ENCODE measurements at regions not wholly inside any gene's neighbourhood (a gene's known extent, or its start where the extent isn't known, plus 50 kb on each side); places are given as distances from the start of the nearest gene placed in this dataset.
A peak's percentile ranks its signal among the peaks of the same experiment; 100 is the strongest.

DNA sequence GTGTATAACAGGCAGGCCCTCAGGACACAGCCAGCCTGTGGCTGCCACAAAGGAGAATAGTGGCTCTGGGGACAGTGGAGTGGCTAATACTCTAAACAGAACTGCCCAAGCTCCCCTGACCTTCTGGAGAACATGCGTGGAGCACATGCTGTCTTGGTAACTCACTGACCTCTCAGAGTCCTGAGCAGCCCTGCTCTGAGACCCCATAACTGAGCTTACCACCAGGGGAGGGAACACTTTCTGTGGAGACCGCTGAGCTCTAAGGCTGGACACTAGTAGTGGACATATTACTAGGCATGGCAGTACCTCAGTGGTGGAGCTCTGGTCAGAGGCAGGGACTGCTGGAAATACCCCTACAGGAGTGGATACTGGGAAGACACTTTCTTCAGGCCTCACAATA is 60.2 kb upstream of the SPTLC1 start:
- no peaks in the 10 kb centered on the region for H3K36me3 ChIP-seq
- TF ChIP-seq, protein P1, sequence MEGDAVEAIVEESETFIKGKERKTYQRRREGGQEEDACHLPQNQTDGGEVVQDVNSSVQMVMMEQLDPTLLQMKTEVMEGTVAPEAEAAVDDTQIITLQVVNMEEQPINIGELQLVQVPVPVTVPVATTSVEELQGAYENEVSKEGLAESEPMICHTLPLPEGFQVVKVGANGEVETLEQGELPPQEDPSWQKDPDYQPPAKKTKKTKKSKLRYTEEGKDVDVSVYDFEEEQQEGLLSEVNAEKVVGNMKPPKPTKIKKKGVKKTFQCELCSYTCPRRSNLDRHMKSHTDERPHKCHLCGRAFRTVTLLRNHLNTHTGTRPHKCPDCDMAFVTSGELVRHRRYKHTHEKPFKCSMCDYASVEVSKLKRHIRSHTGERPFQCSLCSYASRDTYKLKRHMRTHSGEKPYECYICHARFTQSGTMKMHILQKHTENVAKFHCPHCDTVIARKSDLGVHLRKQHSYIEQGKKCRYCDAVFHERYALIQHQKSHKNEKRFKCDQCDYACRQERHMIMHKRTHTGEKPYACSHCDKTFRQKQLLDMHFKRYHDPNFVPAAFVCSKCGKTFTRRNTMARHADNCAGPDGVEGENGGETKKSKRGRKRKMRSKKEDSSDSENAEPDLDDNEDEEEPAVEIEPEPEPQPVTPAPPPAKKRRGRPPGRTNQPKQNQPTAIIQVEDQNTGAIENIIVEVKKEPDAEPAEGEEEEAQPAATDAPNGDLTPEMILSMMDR (IDR thresholded peaks at IDR 0.05; ENCODE audit: borderline replicate concordance) = no peak
- H3K4me1 ChIP-seq = no peaks in the 10 kb centered on the region
- DNase-seq = no peak
- intact Hi-C loops (cut with micrococcal nuclease) = no loop called here
- H3K4me3 ChIP-seq = no peak overlapping the region
- no peaks in the 10 kb centered on the region for H3K27me3 ChIP-seq (ENCODE audit: low read depth)
- peaks cover 13% of the 10 kb centered on the region for H3K9me3 ChIP-seq (replicated peaks)
- H3K27ac ChIP-seq (replicated peaks) = no peak overlapping the region

DNA sequence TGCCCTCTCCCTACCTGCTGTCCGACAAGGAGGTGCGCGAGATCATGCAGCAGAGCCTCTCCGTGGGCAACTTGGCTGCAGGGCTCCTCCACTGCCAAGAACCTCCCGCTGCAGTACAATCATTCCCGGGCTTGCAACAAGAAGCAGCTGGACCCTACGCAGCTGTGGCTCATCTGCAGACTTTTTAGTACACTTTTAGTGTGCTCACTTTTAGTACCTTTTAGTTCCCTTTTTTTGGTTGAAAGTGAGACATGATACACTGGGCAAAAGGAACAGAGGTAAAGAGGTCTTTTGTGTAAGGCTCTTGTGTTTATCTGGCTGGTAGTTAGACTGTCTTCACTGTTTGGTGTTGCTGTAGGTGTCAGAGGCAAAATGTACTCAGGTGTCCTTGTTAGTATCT is 58.1 kb upstream of the SPTLC1 start:
- intact Hi-C loops (cut with micrococcal nuclease) = no loop called here
- TF ChIP-seq, protein P1 (IDR thresholded peaks at IDR 0.05; ENCODE audit: borderline replicate concordance) = no peak
- no peak for DNase-seq

GRCh38 chr9:92171822-92172221 is 56.6 kb upstream of the SPTLC1 start:
- Histone ChIP-seq H3K27me3 (ENCODE audit: low read depth) (no peaks in the 10 kb centered on the region), H3K27ac (replicated peaks) (no peak overlapping the region), H3K9me3 (replicated peaks) (peaks cover 13% of the 10 kb centered on the region), H3K4me1 (no peaks in the 10 kb centered on the region), H3K4me3 (no peak overlapping the region), H3K36me3 (no peaks in the 10 kb centered on the region)
- intact Hi-C loops (cut with micrococcal nuclease) = no loop called here
- no peak for DNase-seq
- TF ChIP-seq, protein P1 (IDR thresholded peaks at IDR 0.05; ENCODE audit: borderline replicate concordance) = no peak

More for the DNA sequence above, 58.1 kb upstream of the SPTLC1 start:
- Histone ChIP-seq H3K27ac (replicated peaks) (no peak overlapping the region), H3K9me3 (replicated peaks) (peaks cover 13% of the 10 kb centered on the region), H3K36me3 (no peaks in the 10 kb centered on the region), H3K4me3 (no peak overlapping the region), H3K27me3 (ENCODE audit: low read depth) (no peaks in the 10 kb centered on the region), H3K4me1 (no peaks in the 10 kb centered on the region)

DNA sequence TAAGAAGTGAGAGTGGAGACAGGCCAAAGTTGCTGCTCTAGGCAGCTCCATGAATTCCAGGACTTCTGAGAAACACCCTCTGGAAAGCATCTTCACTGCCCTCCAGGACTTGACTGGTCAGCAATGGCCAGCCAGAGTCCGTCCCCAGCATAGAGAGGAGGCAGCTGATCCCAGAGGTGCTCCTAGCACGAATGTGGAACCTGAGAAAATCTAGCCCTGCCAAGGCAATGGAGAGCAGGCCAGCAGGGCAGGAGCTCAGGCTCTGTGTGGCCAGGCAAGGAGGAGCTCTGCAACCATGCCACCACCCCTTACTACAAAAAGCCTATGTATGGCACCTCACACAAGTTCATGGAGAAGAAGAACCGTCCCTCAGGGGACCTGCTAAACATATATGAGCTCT is 56.1 kb upstream of the SPTLC1 start:
- Histone ChIP-seq H3K4me3 (no peak overlapping the region), H3K4me1 (no peaks in the 10 kb centered on the region), H3K36me3 (no peaks in the 10 kb centered on the region), H3K27ac (replicated peaks) (peak overlapping the region; percentile 44), H3K9me3 (replicated peaks) (peaks cover 13% of the 10 kb centered on the region), H3K27me3 (ENCODE audit: low read depth) (no peaks in the 10 kb centered on the region)
- no peak for DNase-seq
- TF ChIP-seq, protein P1 (IDR thresholded peaks at IDR 0.05; ENCODE audit: borderline replicate concordance) = no peak
- intact Hi-C loops (cut with micrococcal nuclease) = no loop called here

DNA sequence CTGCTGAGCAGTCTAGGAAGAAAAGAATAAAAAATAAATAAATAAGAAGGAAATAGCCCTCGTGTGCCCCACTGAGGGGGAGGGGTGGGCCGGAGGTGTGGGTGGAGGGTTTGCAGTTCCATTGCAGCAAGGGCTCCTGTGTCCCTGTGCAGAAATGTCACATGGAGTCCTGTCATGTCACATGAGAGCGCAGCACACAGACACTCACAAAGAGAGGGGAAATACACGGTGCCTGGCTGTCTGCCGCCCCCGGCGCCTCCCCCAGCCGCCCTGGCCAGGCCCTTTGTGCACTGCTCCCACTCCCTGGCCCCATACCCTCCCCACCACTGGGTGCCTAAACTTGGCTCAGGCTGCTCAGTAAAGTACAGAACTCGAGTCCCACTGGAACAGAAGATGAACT is 55.6 kb upstream of the SPTLC1 start:
- H3K4me1 ChIP-seq = no peaks in the 10 kb centered on the region
- no peak overlapping the region for H3K4me3 ChIP-seq
- H3K9me3 ChIP-seq (replicated peaks) = peaks cover 15% of the 10 kb centered on the region
- H3K36me3 ChIP-seq = no peaks in the 10 kb centered on the region
- DNase-seq = peak; percentile 25
- no peaks in the 10 kb centered on the region for H3K27me3 ChIP-seq (ENCODE audit: low read depth)
- intact Hi-C loops (cut with micrococcal nuclease) = no loop called here
- H3K27ac ChIP-seq (replicated peaks) = peak overlapping the region; percentile 44
- TF ChIP-seq, protein P1 (IDR thresholded peaks at IDR 0.05; ENCODE audit: borderline replicate concordance) = no peak

DNA sequence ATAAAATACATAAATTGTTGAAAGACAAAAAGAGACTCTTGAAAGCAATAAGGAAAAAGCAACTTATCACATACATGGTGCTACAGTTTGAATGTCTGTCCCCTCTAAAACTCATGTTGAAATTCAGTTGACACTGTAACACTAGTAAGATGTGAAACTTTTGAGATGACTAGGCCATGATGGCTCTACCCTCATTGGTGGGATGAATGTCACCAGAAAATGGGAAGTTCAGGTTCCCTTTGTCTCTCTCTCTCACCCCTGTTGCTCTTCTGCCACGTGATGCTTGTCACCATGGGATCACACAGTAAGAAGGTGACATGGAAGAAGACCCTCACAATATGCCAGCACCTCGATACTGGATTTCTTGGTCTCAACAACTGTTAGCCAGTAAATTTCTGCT is 50.3 kb upstream of the SPTLC1 start:
- no peak for DNase-seq
- intact Hi-C loops (cut with micrococcal nuclease) = no loop called here
- Histone ChIP-seq H3K27ac (replicated peaks) (no peak overlapping the region), H3K27me3 (ENCODE audit: low read depth) (no peaks in the 10 kb centered on the region), H3K9me3 (replicated peaks) (peaks cover 22% of the 10 kb centered on the region), H3K4me3 (no peak overlapping the region), H3K4me1 (no peaks in the 10 kb centered on the region), H3K36me3 (no peaks in the 10 kb centered on the region)
- TF ChIP-seq, protein P1 (IDR thresholded peaks at IDR 0.05; ENCODE audit: borderline replicate concordance) = no peak

Data from left ventricle myocardium inferior (tissue), 1 donor.